HEK293 (cell line): ENCODE measurements at regions not wholly inside any gene's neighbourhood (a gene's known extent, or its start where the extent isn't known, plus 50 kb on each side); places are given as distances from the start of the nearest gene placed in this dataset.

Experiments
- CTCF ChIA-PET: fragments of 350-600 bp; formaldehyde crosslinking; extraction: SDS; loops from one replicate; lab custom pipeline; 2021; ENCODE audit warnings: antibody characterized with exemption; lab: Yijun Ruan, JAX
- POLR2A ChIA-PET: fragments of 300-600 bp; formaldehyde crosslinking; extraction: SDS; loops from one replicate; lab custom pipeline; 2020; ENCODE audit warnings: antibody characterized with exemption, inconsistent platforms; lab: Yijun Ruan, JAX
- H3K27ac ChIP-seq: fragments of 200-500 bp; sonication (Bioruptor generic); 2 replicates; pipeline ENCODE4 v1.5.1; 2014; ENCODE audit warnings: low read depth, low read length, control low read depth, inconsistent platforms; ENCODE audit errors: extremely low read depth
- H3K36me3 ChIP-seq, 2 experiments: fragments of 200-500 bp in 1 of 2; sonication (Bioruptor generic) in 1 of 2; 1 replicate in 1 of 2; 2 replicates in 1 of 2; pipeline ENCODE4 v1.5.1; 2014 to 2017; ENCODE audit warnings: inconsistent platforms in 2 of 2, low read length in 2 of 2; ENCODE audit not compliant: control insufficient read depth in 2 of 2, insufficient read depth in 1 of 2
- H3K4me1 ChIP-seq: fragments of 200-500 bp; sonication (Bioruptor generic); 2 replicates; pipeline ENCODE4 v1.5.1; 2014; ENCODE audit warnings: mild to moderate bottlenecking, low read length, inconsistent platforms; ENCODE audit not compliant: control insufficient read depth, insufficient read depth
- H3K4me3 ChIP-seq: 2 replicates; pipeline ENCODE4 v1.5.1; 2011; ENCODE audit warnings: low read depth, mild to moderate bottlenecking, control low read depth, low read length, moderate library complexity
- H3K9me3 ChIP-seq: fragments of 200-500 bp; sonication (Bioruptor generic); 2 replicates; pipeline ENCODE4 v1.5.1; 2014; ENCODE audit warnings: low read depth, low read length, inconsistent platforms; ENCODE audit not compliant: control insufficient read depth, insufficient read depth
- AEBP2 ChIP-seq: fragments of 450-650 bp; formaldehyde crosslinking; IDR thresholded peaks from 2 replicates; pipeline ENCODE4 v1.5.1; 2016; ENCODE audit warnings: missing biosample characterization, missing genetic modification characterization, borderline replicate concordance
- ELK4 ChIP-seq: IDR thresholded peaks from 2 replicates; pipeline ENCODE4 v1.6.1; 2011; ENCODE audit warnings: mild to moderate bottlenecking, low read depth, low read length, borderline replicate concordance
- PRDM1 ChIP-seq: fragments of 450-650 bp; formaldehyde crosslinking; IDR thresholded peaks from 2 replicates; pipeline ENCODE4; 2016; ENCODE audit warnings: missing biosample characterization, missing genetic modification characterization
- RBAK ChIP-seq: fragments of 450-650 bp; formaldehyde crosslinking; IDR thresholded peaks from 2 replicates; pipeline ENCODE4 v1.5.1; 2016; ENCODE audit warnings: missing biosample characterization, missing genetic modification characterization
- SP3 ChIP-seq: fragments of 450-650 bp; formaldehyde crosslinking; IDR thresholded peaks from 2 replicates; pipeline ENCODE4 v1.5.1; 2016; ENCODE audit warnings: missing biosample characterization, missing genetic modification characterization
- ZBTB1 ChIP-seq: fragments of 450-650 bp; formaldehyde crosslinking; IDR thresholded peaks from 2 replicates; pipeline ENCODE4 v1.5.1; 2016; ENCODE audit warnings: missing biosample characterization, missing genetic modification characterization
- ZFHX2 ChIP-seq: fragments of 450-650 bp; formaldehyde crosslinking; conservative IDR thresholded peaks from 2 replicates; pipeline ENCODE4 v1.5.1; 2016; ENCODE audit warnings: missing biosample characterization, missing genetic modification characterization
- ZFP37 ChIP-seq: fragments of 450-650 bp; formaldehyde crosslinking; IDR thresholded peaks from 2 replicates; pipeline ENCODE4 v1.5.1; 2016; ENCODE audit warnings: missing biosample characterization, missing genetic modification characterization
- ZFP69B ChIP-seq: fragments of 450-650 bp; formaldehyde crosslinking; IDR thresholded peaks from 2 replicates; pipeline ENCODE4 v1.5.1; 2016; ENCODE audit warnings: missing biosample characterization, missing genetic modification characterization
- ZNF394 ChIP-seq: fragments of 450-650 bp; formaldehyde crosslinking; IDR thresholded peaks from 2 replicates; pipeline ENCODE4 v1.5.1; 2016; ENCODE audit warnings: missing biosample characterization, missing genetic modification characterization, mild to moderate bottlenecking, moderate library complexity, borderline replicate concordance
- ZNF398 ChIP-seq: fragments of 450-650 bp; formaldehyde crosslinking; IDR thresholded peaks from 2 replicates; pipeline ENCODE4 v1.5.1; 2017; ENCODE audit warnings: missing biosample characterization, missing genetic modification characterization
- ZNF416 ChIP-seq: fragments of 450-650 bp; formaldehyde crosslinking; IDR thresholded peaks from 2 replicates; pipeline ENCODE4 v1.5.1; 2016; ENCODE audit warnings: missing biosample characterization, missing genetic modification characterization
- ZNF433 ChIP-seq: fragments of 450-650 bp; formaldehyde crosslinking; IDR thresholded peaks from 2 replicates; pipeline ENCODE4 v1.5.1; 2016; ENCODE audit warnings: missing biosample characterization, missing genetic modification characterization, low read depth
- ZNF530 ChIP-seq: fragments of 450-650 bp; formaldehyde crosslinking; IDR thresholded peaks from 2 replicates; pipeline ENCODE4 v1.5.1; 2016; ENCODE audit warnings: low read depth, missing biosample characterization, missing genetic modification characterization
- ZNF610 ChIP-seq: fragments of 450-650 bp; formaldehyde crosslinking; IDR thresholded peaks from 2 replicates; pipeline ENCODE4 v1.5.1; 2016; ENCODE audit warnings: missing biosample characterization, missing genetic modification characterization, borderline replicate concordance
- ZNF792 ChIP-seq: fragments of 450-650 bp; formaldehyde crosslinking; IDR thresholded peaks from 2 replicates; pipeline ENCODE4 v1.5.1; 2016; ENCODE audit warnings: missing biosample characterization, missing genetic modification characterization
- ZSCAN4 ChIP-seq: fragments of 450-650 bp; formaldehyde crosslinking; IDR thresholded peaks from 2 replicates; pipeline ENCODE4 v1.5.1; 2017; ENCODE audit warnings: missing biosample characterization, missing genetic modification characterization
- TF ChIP-seq, protein P1 (sequence below): fragments of 450-650 bp; formaldehyde crosslinking; IDR thresholded peaks from 2 replicates; pipeline ENCODE4; 2016; ENCODE audit warnings: missing biosample characterization, missing genetic modification characterization
- TF ChIP-seq, protein P2 (sequence below): fragments of 450-650 bp; formaldehyde crosslinking; IDR thresholded peaks from 2 replicates; pipeline ENCODE4 v1.5.1; 2016; ENCODE audit warnings: missing biosample characterization, missing genetic modification characterization
- TF ChIP-seq, protein P3 (sequence below): fragments of 450-650 bp; formaldehyde crosslinking; IDR thresholded peaks from 2 replicates; pipeline ENCODE4 v1.5.1; 2016; ENCODE audit warnings: missing biosample characterization, missing genetic modification characterization
- TF ChIP-seq, protein P4 (sequence below): fragments of 450-650 bp; formaldehyde crosslinking; IDR thresholded peaks from 2 replicates; pipeline ENCODE4 v1.5.1; 2016; ENCODE audit warnings: missing biosample characterization, missing genetic modification characterization

GRCh38 chr6:56318851-56319250 is 71.5 kb upstream of the COL21A1 start (continued):
- TF ChIP-seq, protein P1, sequence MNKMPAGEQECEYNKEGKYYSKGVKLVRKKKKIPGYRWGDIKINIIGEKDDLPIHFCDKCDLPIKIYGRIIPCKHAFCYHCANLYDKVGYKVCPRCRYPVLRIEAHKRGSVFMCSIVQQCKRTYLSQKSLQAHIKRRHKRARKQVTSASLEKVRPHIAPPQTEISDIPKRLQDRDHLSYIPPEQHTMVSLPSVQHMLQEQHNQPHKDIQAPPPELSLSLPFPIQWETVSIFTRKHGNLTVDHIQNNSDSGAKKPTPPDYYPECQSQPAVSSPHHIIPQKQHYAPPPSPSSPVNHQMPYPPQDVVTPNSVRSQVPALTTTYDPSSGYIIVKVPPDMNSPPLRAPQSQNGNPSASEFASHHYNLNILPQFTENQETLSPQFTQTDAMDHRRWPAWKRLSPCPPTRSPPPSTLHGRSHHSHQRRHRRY (tag by site-specific recombination), result no peak
- no peak for TF ChIP-seq AEBP2 (tag by site-specific recombination)
- no peak for TF ChIP-seq ELK4
- no peak for TF ChIP-seq ZNF792 (tag by site-specific recombination)
- no peak for TF ChIP-seq ZBTB1 (tag by site-specific recombination)

GRCh38 chr6:56314683-56315523 is 67.5 kb upstream of the COL21A1 start:
- Histone ChIP-seq H3K4me3 (no peak overlapping the region), H3K9me3 (no peaks in the 10 kb centered on the region), H3K27ac (no peak overlapping the region), H3K4me1 (peaks cover 7% of the 10 kb centered on the region), H3K36me3 (no peaks in the 10 kb centered on the region)
- ChIA-PET CTCF (interaction anchor here (0.6 to 4.4 kb wide), 61 partner anchors 9 to 1369 kb away, joined by 3 to 81 read pairs (median 4); no protein-coding TSS in a partner anchor), POLR2A (no interaction called here)
- TF ChIP-seq PRDM1 (no peak), RBAK (tag by site-specific recombination) (no peak), ZNF530 (tag by site-specific recombination) (no peak), ZNF433 (tag by site-specific recombination) (0 out of 2 replicates have a peak, but pooled peaks have one; percentile 1), ZNF398 (no peak), ZFP37 (tag by site-specific recombination) (peak; percentile 49; the same call in 1 of the 2 replicates), ZNF416 (tag by site-specific recombination) (no peak), ZNF610 (tag by site-specific recombination) (no peak), ZFHX2 (no peak), ZSCAN4 (tag by site-specific recombination) (no peak), ZFP69B (tag by site-specific recombination) (no peak), ZNF394 (tag by site-specific recombination) (no peak; the same call in 1 of the 2 replicates), SP3 (no peak)
- TF ChIP-seq, protein P2, sequence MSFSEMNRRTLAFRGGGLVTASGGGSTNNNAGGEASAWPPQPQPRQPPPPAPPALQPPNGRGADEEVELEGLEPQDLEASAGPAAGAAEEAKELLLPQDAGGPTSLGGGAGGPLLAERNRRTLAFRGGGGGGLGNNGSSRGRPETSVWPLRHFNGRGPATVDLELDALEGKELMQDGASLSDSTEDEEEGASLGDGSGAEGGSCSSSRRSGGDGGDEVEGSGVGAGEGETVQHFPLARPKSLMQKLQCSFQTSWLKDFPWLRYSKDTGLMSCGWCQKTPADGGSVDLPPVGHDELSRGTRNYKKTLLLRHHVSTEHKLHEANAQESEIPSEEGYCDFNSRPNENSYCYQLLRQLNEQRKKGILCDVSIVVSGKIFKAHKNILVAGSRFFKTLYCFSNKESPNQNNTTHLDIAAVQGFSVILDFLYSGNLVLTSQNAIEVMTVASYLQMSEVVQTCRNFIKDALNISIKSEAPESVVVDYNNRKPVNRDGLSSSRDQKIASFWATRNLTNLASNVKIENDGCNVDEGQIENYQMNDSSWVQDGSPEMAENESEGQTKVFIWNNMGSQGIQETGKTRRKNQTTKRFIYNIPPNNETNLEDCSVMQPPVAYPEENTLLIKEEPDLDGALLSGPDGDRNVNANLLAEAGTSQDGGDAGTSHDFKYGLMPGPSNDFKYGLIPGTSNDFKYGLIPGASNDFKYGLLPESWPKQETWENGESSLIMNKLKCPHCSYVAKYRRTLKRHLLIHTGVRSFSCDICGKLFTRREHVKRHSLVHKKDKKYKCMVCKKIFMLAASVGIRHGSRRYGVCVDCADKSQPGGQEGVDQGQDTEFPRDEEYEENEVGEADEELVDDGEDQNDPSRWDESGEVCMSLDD (tag by site-specific recombination), result no peak
- TF ChIP-seq, protein P3, sequence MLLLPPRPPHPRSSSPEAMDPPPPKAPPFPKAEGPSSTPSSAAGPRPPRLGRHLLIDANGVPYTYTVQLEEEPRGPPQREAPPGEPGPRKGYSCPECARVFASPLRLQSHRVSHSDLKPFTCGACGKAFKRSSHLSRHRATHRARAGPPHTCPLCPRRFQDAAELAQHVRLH (tag by site-specific recombination), result no peak
- TF ChIP-seq, protein P1 (tag by site-specific recombination), result no peak
- TF ChIP-seq, protein P4, sequence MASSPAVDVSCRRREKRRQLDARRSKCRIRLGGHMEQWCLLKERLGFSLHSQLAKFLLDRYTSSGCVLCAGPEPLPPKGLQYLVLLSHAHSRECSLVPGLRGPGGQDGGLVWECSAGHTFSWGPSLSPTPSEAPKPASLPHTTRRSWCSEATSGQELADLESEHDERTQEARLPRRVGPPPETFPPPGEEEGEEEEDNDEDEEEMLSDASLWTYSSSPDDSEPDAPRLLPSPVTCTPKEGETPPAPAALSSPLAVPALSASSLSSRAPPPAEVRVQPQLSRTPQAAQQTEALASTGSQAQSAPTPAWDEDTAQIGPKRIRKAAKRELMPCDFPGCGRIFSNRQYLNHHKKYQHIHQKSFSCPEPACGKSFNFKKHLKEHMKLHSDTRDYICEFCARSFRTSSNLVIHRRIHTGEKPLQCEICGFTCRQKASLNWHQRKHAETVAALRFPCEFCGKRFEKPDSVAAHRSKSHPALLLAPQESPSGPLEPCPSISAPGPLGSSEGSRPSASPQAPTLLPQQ, result no peak
